Thoracic aorta (tissue), 2 donors: ENCODE measurements at regions not wholly inside any gene's neighbourhood (a gene's known extent, or its start where the extent isn't known, plus 50 kb on each side); places are given as distances from the start of the nearest gene placed in this dataset.
A peak's percentile ranks its signal among the peaks of the same experiment; 100 is the strongest.

Experiments
- ATAC-seq: fragments of 150-250 bp; one replicate; pipeline ENCODE4 v1.8.0; 2017; ENCODE audit warnings: low read depth; ENCODE audit not compliant: insufficient number of reproducible peaks, low FRiP score
- DNase-seq: peaks from one replicate; pipeline ENCODE4 v3.0.0-alpha.2; 2020; ENCODE audit warnings: low spot score
- H3K27ac ChIP-seq, 2 donors: fragments of 200-600 bp; sonication (generic); 1 replicate in 1 of 2; 2 replicates in 1 of 2; pipeline ENCODE4 v1.5.1; 2016; ENCODE audit warnings: mild to moderate bottlenecking in 2 of 2, moderate library complexity in 2 of 2
- H3K27me3 ChIP-seq: fragments of 200-600 bp; sonication (generic); replicated peaks from 2 replicates; pipeline ENCODE4 v1.6.0; 2016; ENCODE audit warnings: mild to moderate bottlenecking; ENCODE audit not compliant: insufficient read depth
- H3K36me3 ChIP-seq: fragments of 200-600 bp; sonication (generic); one replicate; pipeline ENCODE4 v1.5.1; 2016
- H3K4me1 ChIP-seq, 2 donors: fragments of 200-600 bp; sonication (generic); 1 replicate in 1 of 2; 2 replicates in 1 of 2; pipeline versions ENCODE4 v1.5.1 to v1.6.0; 2016; ENCODE audit warnings: low read depth in 2 of 2, mild to moderate bottlenecking in 1 of 2; ENCODE audit not compliant: control insufficient read depth in 1 of 2
- H3K4me3 ChIP-seq: fragments of 200-600 bp; sonication (generic); 2 replicates; pipeline ENCODE4 v1.5.1; 2016; ENCODE audit warnings: mild to moderate bottlenecking
- H3K9me3 ChIP-seq: fragments of 200-600 bp; sonication (generic); 2 replicates; pipeline ENCODE4 v1.5.1; 2016
- TF ChIP-seq, protein P1 (sequence below): fragments of 200-600 bp; sonication (generic); IDR thresholded peaks from one replicate; pipeline ENCODE4 v1.5.1; 2019; ENCODE audit warnings: antibody characterized with exemption

DNA sequence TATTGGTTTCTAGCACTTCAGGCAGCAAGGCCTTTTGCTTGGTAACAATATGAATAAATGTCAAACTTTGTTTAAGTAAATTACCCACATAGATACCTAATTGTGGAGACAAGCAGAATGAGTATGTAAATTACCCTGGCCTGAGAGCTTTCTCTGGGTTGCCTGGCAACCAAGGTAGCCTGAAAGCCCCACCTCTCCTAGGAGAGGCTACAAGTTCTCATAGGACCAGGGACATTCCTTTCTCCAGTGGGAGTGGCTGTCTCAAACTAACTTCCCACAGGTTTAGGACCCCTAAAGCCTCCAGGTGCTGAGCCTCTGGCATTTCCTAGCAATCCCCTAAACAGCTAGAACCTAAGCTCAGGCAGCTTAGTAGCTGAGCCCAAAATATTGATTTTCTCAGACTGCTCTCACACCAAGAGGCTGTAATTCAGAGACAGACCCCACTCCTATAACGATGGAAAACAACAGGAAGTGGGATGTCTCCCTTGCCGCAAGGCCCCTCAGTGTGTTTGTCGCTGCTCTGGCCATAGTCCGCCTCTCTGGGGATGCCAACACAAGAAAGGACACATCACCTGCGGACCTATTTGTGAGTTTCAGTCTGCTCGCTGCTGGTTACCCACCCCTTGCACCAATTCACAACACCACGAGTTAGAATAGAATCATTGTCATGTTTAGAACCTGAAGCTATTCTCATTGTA, 207.3 kb downstream of the DLEU7 start:
- no peak for ATAC-seq
- Histone ChIP-seq H3K9me3 (no peaks in the 10 kb centered on the region), H3K27ac (peak overlapping the region in 1 of 2 donors; percentile 31)

DNA sequence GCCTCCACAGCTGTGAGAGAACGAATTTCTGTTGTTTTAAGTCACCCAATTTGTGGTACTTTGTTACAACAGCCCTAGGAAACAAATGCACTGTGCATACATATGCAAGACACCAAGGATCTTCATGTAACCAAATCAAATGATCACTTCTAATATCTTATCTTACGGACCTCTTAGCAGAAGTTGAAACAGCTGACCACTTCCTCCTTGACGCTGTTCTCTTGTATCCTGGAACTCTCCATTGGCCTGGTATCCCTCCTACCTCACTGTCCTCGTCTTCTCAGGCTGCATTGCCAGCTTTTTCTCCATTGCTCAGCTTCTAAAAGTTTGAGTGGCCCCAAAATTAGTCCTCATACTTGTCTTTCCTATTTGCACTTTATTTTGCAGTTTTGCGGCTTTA, 200.4 kb downstream of the DLEU7 start:
- no peak for ATAC-seq
- H3K36me3 ChIP-seq, result no peaks in the 10 kb centered on the region

More for the DNA sequence above, 207.3 kb downstream of the DLEU7 start:
- Histone ChIP-seq H3K36me3 (no peaks in the 10 kb centered on the region), H3K4me3 (no peak overlapping the region), H3K4me1 (no peaks in the 10 kb centered on the region), H3K27me3 (no peaks in the 10 kb centered on the region)
- DNase-seq, result no peak
- TF ChIP-seq, protein P1, sequence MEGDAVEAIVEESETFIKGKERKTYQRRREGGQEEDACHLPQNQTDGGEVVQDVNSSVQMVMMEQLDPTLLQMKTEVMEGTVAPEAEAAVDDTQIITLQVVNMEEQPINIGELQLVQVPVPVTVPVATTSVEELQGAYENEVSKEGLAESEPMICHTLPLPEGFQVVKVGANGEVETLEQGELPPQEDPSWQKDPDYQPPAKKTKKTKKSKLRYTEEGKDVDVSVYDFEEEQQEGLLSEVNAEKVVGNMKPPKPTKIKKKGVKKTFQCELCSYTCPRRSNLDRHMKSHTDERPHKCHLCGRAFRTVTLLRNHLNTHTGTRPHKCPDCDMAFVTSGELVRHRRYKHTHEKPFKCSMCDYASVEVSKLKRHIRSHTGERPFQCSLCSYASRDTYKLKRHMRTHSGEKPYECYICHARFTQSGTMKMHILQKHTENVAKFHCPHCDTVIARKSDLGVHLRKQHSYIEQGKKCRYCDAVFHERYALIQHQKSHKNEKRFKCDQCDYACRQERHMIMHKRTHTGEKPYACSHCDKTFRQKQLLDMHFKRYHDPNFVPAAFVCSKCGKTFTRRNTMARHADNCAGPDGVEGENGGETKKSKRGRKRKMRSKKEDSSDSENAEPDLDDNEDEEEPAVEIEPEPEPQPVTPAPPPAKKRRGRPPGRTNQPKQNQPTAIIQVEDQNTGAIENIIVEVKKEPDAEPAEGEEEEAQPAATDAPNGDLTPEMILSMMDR, result no peak

DNA sequence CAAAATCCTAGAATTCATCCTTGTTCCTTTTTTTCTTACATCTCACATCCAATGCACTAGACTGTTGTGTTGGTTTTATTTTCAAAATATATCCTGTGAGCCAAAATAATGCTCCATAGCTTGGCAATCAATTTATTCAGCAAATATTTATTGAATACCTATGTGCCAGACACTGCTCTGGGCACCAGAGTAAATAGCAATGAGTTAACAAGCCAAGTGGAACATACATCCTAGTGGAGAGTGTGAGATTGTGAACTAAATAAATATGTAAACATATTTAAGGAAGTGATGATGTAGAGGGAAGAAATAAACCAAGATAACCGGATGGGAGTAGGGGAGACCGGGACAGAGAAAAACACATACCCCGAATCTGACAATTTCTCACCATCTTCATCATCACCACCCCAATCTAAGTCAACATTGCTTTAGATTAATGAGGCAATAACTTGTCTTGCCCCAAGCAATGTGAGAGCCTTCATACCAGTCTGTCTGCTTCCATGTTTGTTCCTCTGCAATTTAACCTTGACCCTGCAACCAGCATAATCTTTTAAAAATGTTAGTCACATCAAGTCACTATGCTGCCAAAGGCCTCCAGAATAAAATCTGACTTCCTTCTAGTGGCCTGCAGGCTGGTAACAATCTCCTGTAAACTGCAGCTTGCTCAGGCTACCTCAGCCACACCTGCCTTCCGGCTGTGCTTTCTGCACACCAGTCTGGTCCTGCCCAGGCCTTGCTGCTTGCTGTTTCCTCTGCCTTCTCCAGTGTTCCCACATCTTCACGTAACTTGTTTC, 199.2 kb downstream of the DLEU7 start:
- TF ChIP-seq, protein P1, result no peak
- ATAC-seq, result no peak
- no peaks in the 10 kb centered on the region for H3K4me1 ChIP-seq
- H3K4me3 ChIP-seq, result no peak overlapping the region
- DNase-seq, result no peak
- H3K36me3 ChIP-seq, result no peaks in the 10 kb centered on the region
- H3K9me3 ChIP-seq, result no peaks in the 10 kb centered on the region
- H3K27me3 ChIP-seq, result no peaks in the 10 kb centered on the region
- no peak overlapping the region for H3K27ac ChIP-seq

More for the DNA sequence above, 200.4 kb downstream of the DLEU7 start:
- H3K4me3 ChIP-seq, result no peak overlapping the region
- H3K4me1 ChIP-seq, result no peaks in the 10 kb centered on the region
- no peaks in the 10 kb centered on the region for H3K9me3 ChIP-seq
- H3K27me3 ChIP-seq, result no peaks in the 10 kb centered on the region
- DNase-seq, result no peak
- TF ChIP-seq, protein P1, result no peak
- H3K27ac ChIP-seq, result no peak overlapping the region

DNA sequence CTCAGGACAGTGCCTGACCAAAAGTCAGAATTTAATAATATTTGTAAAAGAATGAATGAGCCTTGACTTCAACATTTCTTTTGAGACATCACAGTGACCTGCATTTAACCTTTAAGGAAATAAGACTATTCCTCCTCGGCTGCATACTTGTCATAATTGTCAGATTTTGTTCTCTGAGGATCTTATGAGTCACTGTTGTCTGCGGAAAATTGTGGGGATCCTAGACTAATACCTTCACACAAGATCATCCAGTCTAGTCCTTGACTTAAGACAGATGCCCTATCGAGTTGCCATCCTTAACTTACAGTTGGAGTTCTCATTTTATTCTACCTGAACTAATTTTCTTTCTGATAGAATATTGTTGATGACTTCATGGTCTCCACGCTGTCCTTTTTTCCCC, 198.4 kb downstream of the DLEU7 start:
- H3K4me1 ChIP-seq, result peaks cover 0 to under 1% of the 10 kb centered on the region in 2 donors
- no peaks in the 10 kb centered on the region for H3K9me3 ChIP-seq
- H3K36me3 ChIP-seq, result no peaks in the 10 kb centered on the region
- no peaks in the 10 kb centered on the region for H3K27me3 ChIP-seq
- ATAC-seq (no peak), DNase-seq (no peak)
- TF ChIP-seq, protein P1, result no peak
- no peak overlapping the region for H3K4me3 ChIP-seq
- no peak overlapping the region for H3K27ac ChIP-seq

DNA sequence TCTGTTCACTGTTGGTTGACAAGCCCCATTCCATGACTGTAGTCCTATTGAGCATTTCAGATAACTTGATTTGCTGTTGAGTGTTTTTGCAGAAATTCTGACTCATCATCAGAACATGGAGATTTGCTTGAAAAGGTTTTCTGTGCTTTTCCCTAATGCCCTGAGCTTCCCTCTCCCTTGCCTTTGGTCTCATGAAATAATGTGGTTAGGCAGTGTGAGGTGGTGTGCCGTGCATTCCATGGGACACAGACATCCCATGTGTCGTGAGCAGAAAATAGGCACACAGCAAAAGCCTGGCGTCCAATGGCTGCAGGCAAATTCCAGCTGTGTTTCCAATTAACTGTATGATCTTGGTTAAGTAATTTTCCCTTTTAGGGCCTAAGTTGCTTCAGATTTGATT, 197.4 kb downstream of the DLEU7 start:
- H3K4me1 ChIP-seq, result peaks cover 0 to 11% of the 10 kb centered on the region in 2 donors
- no peak overlapping the region for H3K4me3 ChIP-seq
- no peaks in the 10 kb centered on the region for H3K27me3 ChIP-seq
- TF ChIP-seq, protein P1, result no peak
- H3K9me3 ChIP-seq, result no peaks in the 10 kb centered on the region
- H3K36me3 ChIP-seq, result no peaks in the 10 kb centered on the region
- no peak overlapping the region for H3K27ac ChIP-seq
- ATAC-seq (no peak), DNase-seq (no peak)
